ENCODE measurements at regions not wholly inside any gene's neighbourhood (a gene's known extent, or its start where the extent isn't known, plus 50 kb on each side); places are given as distances from the start of the nearest gene placed in this dataset.

GRCh38 chr2:158890296-158890905 lies 78.0 kb upstream of the TANC1 start:
- Mint-ChIP-seq H3K27ac (ENCODE audit: low read depth) (no peak overlapping the region), H3K9me3 (no peaks in the 10 kb centered on the region), H3K27me3 (peaks cover 52% of the 10 kb centered on the region), H3K36me3 (ENCODE audit: insufficient read depth) (peaks cover 2% of the 10 kb centered on the region), H3K4me3 (no peak overlapping the region), H3K4me1 (no peaks in the 10 kb centered on the region)
- ATAC-seq (replicated peaks; ENCODE audit: extremely low read depth, poor library complexity, severe bottlenecking) (no peak), DNase-seq (ENCODE audit: low spot score in 2 of 2) (no peak)

- peaks cover 42% of the 10 kb centered on the region for H3K27me3 Mint-ChIP-seq
- DNase-seq (ENCODE audit: low spot score in 2 of 2) (no peak), ATAC-seq (replicated peaks; ENCODE audit: extremely low read depth, poor library complexity, severe bottlenecking) (no peak)
Measured at GRCh38 chr2:158893026-158893425, 75.4 kb upstream of the TANC1 start.

GRCh38 chr2:158893474-158893873 lies 75.0 kb upstream of the TANC1 start:
- no peak for ATAC-seq (replicated peaks; ENCODE audit: extremely low read depth, poor library complexity, severe bottlenecking)
- no peaks in the 10 kb centered on the region for H3K9me3 Mint-ChIP-seq
- H3K4me1 Mint-ChIP-seq = no peaks in the 10 kb centered on the region
- no peaks in the 10 kb centered on the region for H3K36me3 Mint-ChIP-seq (ENCODE audit: insufficient read depth)
- DNase-seq (ENCODE audit: low spot score in 2 of 2) = no peak
- H3K27ac Mint-ChIP-seq (ENCODE audit: low read depth) = no peak overlapping the region
- no peak overlapping the region for H3K4me3 Mint-ChIP-seq
- peaks cover 42% of the 10 kb centered on the region for H3K27me3 Mint-ChIP-seq

More at GRCh38 chr2:158893026-158893425, 75.4 kb upstream of the TANC1 start:
- Mint-ChIP-seq H3K36me3 (ENCODE audit: insufficient read depth) (no peaks in the 10 kb centered on the region), H3K9me3 (no peaks in the 10 kb centered on the region), H3K4me3 (no peak overlapping the region), H3K27ac (ENCODE audit: low read depth) (no peak overlapping the region), H3K4me1 (no peaks in the 10 kb centered on the region)

GRCh38 chr2:158894078-158894477 lies 74.4 kb upstream of the TANC1 start:
- Mint-ChIP-seq H3K27ac (ENCODE audit: low read depth) (no peak overlapping the region), H3K4me3 (no peak overlapping the region), H3K36me3 (ENCODE audit: insufficient read depth) (no peaks in the 10 kb centered on the region), H3K9me3 (no peaks in the 10 kb centered on the region), H3K4me1 (no peaks in the 10 kb centered on the region), H3K27me3 (peaks cover 42% of the 10 kb centered on the region)
- DNase-seq (ENCODE audit: low spot score in 2 of 2) = no peak
- no peak for ATAC-seq (replicated peaks; ENCODE audit: extremely low read depth, poor library complexity, severe bottlenecking)

GRCh38 chr2:158894572-158894971 lies 73.9 kb upstream of the TANC1 start:
- no peak overlapping the region for H3K27ac Mint-ChIP-seq (ENCODE audit: low read depth)
- no peaks in the 10 kb centered on the region for H3K36me3 Mint-ChIP-seq (ENCODE audit: insufficient read depth)
- H3K4me3 Mint-ChIP-seq = no peak overlapping the region
- no peaks in the 10 kb centered on the region for H3K9me3 Mint-ChIP-seq
- no peaks in the 10 kb centered on the region for H3K4me1 Mint-ChIP-seq
- no peak for ATAC-seq (replicated peaks; ENCODE audit: extremely low read depth, poor library complexity, severe bottlenecking)
- peaks cover 42% of the 10 kb centered on the region for H3K27me3 Mint-ChIP-seq
- no peak for DNase-seq (ENCODE audit: low spot score in 2 of 2)

- Mint-ChIP-seq H3K27me3 (peaks cover 11% of the 10 kb centered on the region), H3K4me1 (no peaks in the 10 kb centered on the region), H3K36me3 (ENCODE audit: insufficient read depth) (no peaks in the 10 kb centered on the region), H3K9me3 (no peaks in the 10 kb centered on the region), H3K27ac (ENCODE audit: low read depth) (no peak overlapping the region), H3K4me3 (no peak overlapping the region)
- DNase-seq (ENCODE audit: low spot score in 2 of 2) = no peak
- no peak for ATAC-seq (replicated peaks; ENCODE audit: extremely low read depth, poor library complexity, severe bottlenecking)
Measured at GRCh38 chr2:158900345-158900744, 68.1 kb upstream of the TANC1 start.

- H3K9me3 Mint-ChIP-seq = no peaks in the 10 kb centered on the region
- H3K27me3 Mint-ChIP-seq = peaks cover 10% of the 10 kb centered on the region
- no peaks in the 10 kb centered on the region for H3K4me1 Mint-ChIP-seq
- DNase-seq (ENCODE audit: low spot score in 2 of 2) (no peak), ATAC-seq (replicated peaks; ENCODE audit: extremely low read depth, poor library complexity, severe bottlenecking) (no peak)
- H3K27ac Mint-ChIP-seq (ENCODE audit: low read depth) = no peak overlapping the region
- no peaks in the 10 kb centered on the region for H3K36me3 Mint-ChIP-seq (ENCODE audit: insufficient read depth)
- no peak overlapping the region for H3K4me3 Mint-ChIP-seq
Measured at GRCh38 chr2:158902005-158902398, 66.4 kb upstream of the TANC1 start.

- Mint-ChIP-seq H3K27me3 (peaks cover 10% of the 10 kb centered on the region), H3K9me3 (no peaks in the 10 kb centered on the region), H3K27ac (ENCODE audit: low read depth) (no peak overlapping the region), H3K4me1 (no peaks in the 10 kb centered on the region), H3K4me3 (no peak overlapping the region), H3K36me3 (ENCODE audit: insufficient read depth) (no peaks in the 10 kb centered on the region)
- ATAC-seq (replicated peaks; ENCODE audit: extremely low read depth, poor library complexity, severe bottlenecking) = no peak
- no peak for DNase-seq (ENCODE audit: low spot score in 2 of 2)
Measured at GRCh38 chr2:158903711-158904405, 64.6 kb upstream of the TANC1 start.

- DNase-seq (ENCODE audit: low spot score in 2 of 2) (no peak), ATAC-seq (replicated peaks; ENCODE audit: extremely low read depth, poor library complexity, severe bottlenecking) (no peak)
- H3K4me1 Mint-ChIP-seq = no peaks in the 10 kb centered on the region
- H3K36me3 Mint-ChIP-seq (ENCODE audit: insufficient read depth) = no peaks in the 10 kb centered on the region
- H3K27me3 Mint-ChIP-seq = peaks cover 10% of the 10 kb centered on the region
- H3K9me3 Mint-ChIP-seq = no peaks in the 10 kb centered on the region
- no peak overlapping the region for H3K4me3 Mint-ChIP-seq
- no peak overlapping the region for H3K27ac Mint-ChIP-seq (ENCODE audit: low read depth)
Measured at GRCh38 chr2:158904627-158905177, 63.7 kb upstream of the TANC1 start.

GRCh38 chr2:158905341-158905740 lies 63.1 kb upstream of the TANC1 start:
- no peaks in the 10 kb centered on the region for H3K4me1 Mint-ChIP-seq
- H3K4me3 Mint-ChIP-seq = no peak overlapping the region
- H3K27ac Mint-ChIP-seq (ENCODE audit: low read depth) = no peak overlapping the region
- ATAC-seq (replicated peaks; ENCODE audit: extremely low read depth, poor library complexity, severe bottlenecking) = no peak
- H3K36me3 Mint-ChIP-seq (ENCODE audit: insufficient read depth) = no peaks in the 10 kb centered on the region
- DNase-seq (ENCODE audit: low spot score in 2 of 2) = no peak
- peaks cover 10% of the 10 kb centered on the region for H3K27me3 Mint-ChIP-seq
- no peaks in the 10 kb centered on the region for H3K9me3 Mint-ChIP-seq

- Mint-ChIP-seq H3K27me3 (peaks cover 10% of the 10 kb centered on the region), H3K27ac (ENCODE audit: low read depth) (no peak overlapping the region), H3K4me3 (no peak overlapping the region), H3K9me3 (no peaks in the 10 kb centered on the region), H3K36me3 (ENCODE audit: insufficient read depth) (no peaks in the 10 kb centered on the region), H3K4me1 (no peaks in the 10 kb centered on the region)
- DNase-seq (ENCODE audit: low spot score in 2 of 2) = no peak
- ATAC-seq (replicated peaks; ENCODE audit: extremely low read depth, poor library complexity, severe bottlenecking) = no peak
Measured at GRCh38 chr2:158905784-158906183, 62.7 kb upstream of the TANC1 start.

- ATAC-seq (replicated peaks; ENCODE audit: extremely low read depth, poor library complexity, severe bottlenecking) = no peak
- H3K27me3 Mint-ChIP-seq = peaks cover 10% of the 10 kb centered on the region
- H3K27ac Mint-ChIP-seq (ENCODE audit: low read depth) = no peak overlapping the region
- H3K4me3 Mint-ChIP-seq = no peak overlapping the region
- no peaks in the 10 kb centered on the region for H3K36me3 Mint-ChIP-seq (ENCODE audit: insufficient read depth)
- no peaks in the 10 kb centered on the region for H3K4me1 Mint-ChIP-seq
- no peak for DNase-seq (ENCODE audit: low spot score in 2 of 2)
- no peaks in the 10 kb centered on the region for H3K9me3 Mint-ChIP-seq
Measured at GRCh38 chr2:158907926-158908456, 60.4 kb upstream of the TANC1 start.

GRCh38 chr2:158912112-158912511 lies 56.3 kb upstream of the TANC1 start:
- DNase-seq (ENCODE audit: low spot score in 2 of 2) (no peak), ATAC-seq (replicated peaks; ENCODE audit: extremely low read depth, poor library complexity, severe bottlenecking) (no peak)
- H3K4me3 Mint-ChIP-seq = no peak overlapping the region
- no peaks in the 10 kb centered on the region for H3K36me3 Mint-ChIP-seq (ENCODE audit: insufficient read depth)
- H3K27ac Mint-ChIP-seq (ENCODE audit: low read depth) = no peak overlapping the region
- no peaks in the 10 kb centered on the region for H3K9me3 Mint-ChIP-seq
- peaks cover 11% of the 10 kb centered on the region for H3K27me3 Mint-ChIP-seq
- H3K4me1 Mint-ChIP-seq = no peaks in the 10 kb centered on the region
